Sigmoid colon (tissue), 6 donors: ENCODE measurements at regions not wholly inside any gene's neighbourhood (a gene's known extent, or its start where the extent isn't known, plus 50 kb on each side); places are given as distances from the start of the nearest gene placed in this dataset.

Source experiments
- DNase-seq: peaks from one replicate; pipeline ENCODE4 v3.0.0-alpha.2; 2019
- H3K27ac ChIP-seq, 4 donors: fragments of 200-600 bp; sonication (generic); one replicate each; pipeline ENCODE4 v1.5.1; 2016 to 2019; ENCODE audit warnings: mild to moderate bottlenecking in 1 of 4
- H3K27me3 ChIP-seq, 3 donors: fragments of 200-600 bp; sonication (generic); one replicate each; pipeline ENCODE4 v1.5.1; 2019; ENCODE audit warnings: mild to moderate bottlenecking in 1 of 3
- H3K36me3 ChIP-seq, 4 donors: fragments of 200-600 bp; sonication (generic); one replicate each; pipeline ENCODE4 v1.5.1; 2016 to 2019
- H3K4me1 ChIP-seq, 4 donors: fragments of 200-600 bp; sonication (generic); one replicate each; pipeline ENCODE4 v1.5.1; 2017 to 2019
- H3K4me3 ChIP-seq, 4 donors: fragments of 200-600 bp; sonication (generic); one replicate each; pipeline ENCODE4 v1.5.1; 2017 to 2019; ENCODE audit warnings: mild to moderate bottlenecking in 2 of 4, moderate library complexity in 1 of 4
- H3K9me3 ChIP-seq, 4 donors: fragments of 200-600 bp in 3 of 4; sonication (generic) in 3 of 4; one replicate each; pipeline versions ENCODE4 v1.5.1 to v1.6.1; 2013 to 2019
- EP300 ChIP-seq, 4 donors: sonication (generic); formaldehyde crosslinking; IDR thresholded peaks; one replicate each; pipeline ENCODE4 v1.6.1; 2017; ENCODE audit warnings: antibody characterized with exemption in 4 of 4
- POLR2A ChIP-seq, 2 donors: fragments of 450-650 bp; IDR thresholded peaks; one replicate each; pipeline ENCODE4 v1.6.1; 2016; ENCODE audit warnings: antibody characterized with exemption in 2 of 2, mild to moderate bottlenecking in 2 of 2, moderate library complexity in 2 of 2
- POLR2AphosphoS5 ChIP-seq, 4 donors: sonication (generic); formaldehyde crosslinking; IDR thresholded peaks; one replicate each; pipeline ENCODE4 v1.6.1; 2017; ENCODE audit warnings: antibody characterized with exemption in 4 of 4
- WGBS, 2 donors: extraction: QIAGEN DNeasy Blood & Tissue Kit; methylation state at CpG; one replicate each; pipeline ENCODE4 v1.1.7; 2013; 5-methylcytosine and 5-hydroxymethylcytosine counted together
- intact Hi-C: fragments of 100-400 bp; cut with DNase I; formaldehyde crosslinking; loops from one replicate; pipeline ENCODE4 v1.15.1; 2023
- TF ChIP-seq, protein P1 (sequence below), 4 experiments: fragments of 450-650 bp in 3 of 4; fragments of 200-600 bp in 1 of 4; IDR thresholded peaks; one replicate each; pipeline ENCODE4 v1.5.1; 2016 to 2019; ENCODE audit warnings: antibody characterized with exemption in 4 of 4, mild to moderate bottlenecking in 3 of 4, moderate library complexity in 2 of 4
- donor health status: healthy with polysubstance abuse.
- donor health status: healthy.

DNA sequence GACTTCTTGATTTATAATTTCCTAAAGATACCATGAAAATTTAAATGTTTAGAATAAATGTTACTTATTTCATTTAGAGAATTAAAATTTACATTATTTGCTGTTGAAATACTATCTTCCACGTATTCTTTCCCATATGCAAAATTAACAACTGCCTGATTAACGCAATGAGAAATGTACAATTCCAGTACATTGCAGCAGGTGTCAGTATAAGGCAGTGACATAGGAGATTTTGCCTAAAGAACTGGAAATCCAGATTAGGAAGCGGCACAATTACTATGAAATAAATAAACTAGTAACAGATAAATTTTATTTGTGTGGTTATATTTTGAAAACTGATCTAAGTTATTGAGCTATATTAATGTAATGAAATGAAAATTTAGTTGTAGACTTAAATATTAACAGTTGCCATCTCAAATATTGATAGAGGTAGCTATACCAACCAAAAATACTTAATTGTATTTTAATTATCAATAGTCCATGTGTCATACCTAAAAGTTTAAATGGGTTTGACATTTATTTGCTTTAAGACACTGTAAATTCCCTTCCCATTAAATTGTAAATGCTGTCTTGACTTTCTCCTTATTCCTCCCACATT lies 300.2 kb downstream of the UTRN start:
- no peak for TF ChIP-seq POLR2A (IDR thresholded peaks at IDR 0.05)
- TF ChIP-seq, protein P1, sequence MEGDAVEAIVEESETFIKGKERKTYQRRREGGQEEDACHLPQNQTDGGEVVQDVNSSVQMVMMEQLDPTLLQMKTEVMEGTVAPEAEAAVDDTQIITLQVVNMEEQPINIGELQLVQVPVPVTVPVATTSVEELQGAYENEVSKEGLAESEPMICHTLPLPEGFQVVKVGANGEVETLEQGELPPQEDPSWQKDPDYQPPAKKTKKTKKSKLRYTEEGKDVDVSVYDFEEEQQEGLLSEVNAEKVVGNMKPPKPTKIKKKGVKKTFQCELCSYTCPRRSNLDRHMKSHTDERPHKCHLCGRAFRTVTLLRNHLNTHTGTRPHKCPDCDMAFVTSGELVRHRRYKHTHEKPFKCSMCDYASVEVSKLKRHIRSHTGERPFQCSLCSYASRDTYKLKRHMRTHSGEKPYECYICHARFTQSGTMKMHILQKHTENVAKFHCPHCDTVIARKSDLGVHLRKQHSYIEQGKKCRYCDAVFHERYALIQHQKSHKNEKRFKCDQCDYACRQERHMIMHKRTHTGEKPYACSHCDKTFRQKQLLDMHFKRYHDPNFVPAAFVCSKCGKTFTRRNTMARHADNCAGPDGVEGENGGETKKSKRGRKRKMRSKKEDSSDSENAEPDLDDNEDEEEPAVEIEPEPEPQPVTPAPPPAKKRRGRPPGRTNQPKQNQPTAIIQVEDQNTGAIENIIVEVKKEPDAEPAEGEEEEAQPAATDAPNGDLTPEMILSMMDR (IDR thresholded peaks at IDR 0.05) = peak; percentile 21 to 64 (median 54)
- intact Hi-C loops = loop anchor here (2.0 to 5.0 kb wide), 3 partner anchors 347 to 629 kb away; no protein-coding TSS in a partner anchor
- no peaks in the 10 kb centered on the region for H3K9me3 ChIP-seq
- H3K4me3 ChIP-seq = no peak overlapping the region
- no peaks in the 10 kb centered on the region for H3K36me3 ChIP-seq
- no peaks in the 10 kb centered on the region for H3K27me3 ChIP-seq
- no peak overlapping the region for H3K27ac ChIP-seq
- WGBS, 2 donors = 11 to 40% methylated on average over 3 of the region's 3 CpGs
- no peak for DNase-seq
- H3K4me1 ChIP-seq = peaks cover 0 to 29% (median 13%) of the 10 kb centered on the region in 4 donors

GRCh38 chr6:144586986-144587385 lies 301.9 kb downstream of the UTRN start:
- peaks cover 0 to 26% (median 13%) of the 10 kb centered on the region in 4 donors for H3K4me1 ChIP-seq

DNA sequence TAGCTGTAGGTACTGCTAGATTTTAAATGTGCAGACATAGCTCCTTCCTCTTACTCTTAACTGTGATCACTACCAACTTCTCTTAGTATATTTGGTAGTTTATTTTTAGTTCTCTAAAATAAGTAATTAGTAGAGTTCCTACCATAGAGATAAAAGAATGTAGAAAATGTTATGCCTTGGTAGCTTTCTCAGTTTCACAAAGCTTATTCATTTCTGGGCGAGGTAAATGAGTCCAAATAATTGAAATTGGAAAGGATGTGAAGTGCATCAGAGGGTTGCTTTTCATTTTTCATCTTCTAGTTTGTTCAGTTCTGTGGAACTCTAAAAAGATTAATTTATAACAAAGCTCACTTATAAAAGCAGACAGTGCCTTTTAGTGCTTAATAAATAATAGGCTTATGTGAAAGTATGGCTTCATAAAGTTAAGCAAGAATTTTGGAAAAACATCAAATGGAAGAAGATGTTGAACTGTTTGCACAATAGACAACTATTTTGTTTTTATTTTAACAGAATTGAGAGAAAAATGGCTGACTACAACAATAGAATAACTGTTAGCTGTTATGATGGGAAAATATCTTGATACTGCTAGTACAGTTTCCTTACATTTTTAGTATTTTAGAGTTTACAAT lies 303.7 kb downstream of the UTRN start:
- no peak for DNase-seq
- TF ChIP-seq, protein P1 (IDR thresholded peaks at IDR 0.05) = no peak
- TF ChIP-seq EP300 (IDR thresholded peaks at IDR 0.05) (no peak), POLR2A (IDR thresholded peaks at IDR 0.05) (no peak), POLR2AphosphoS5 (IDR thresholded peaks at IDR 0.05) (no peak)
- Histone ChIP-seq H3K4me3 (no peak overlapping the region), H3K27me3 (no peaks in the 10 kb centered on the region), H3K27ac (no peak overlapping the region), H3K4me1 (peaks cover 0 to 8% (median 2%) of the 10 kb centered on the region in 4 donors), H3K36me3 (no peaks in the 10 kb centered on the region), H3K9me3 (no peaks in the 10 kb centered on the region)
- intact Hi-C loops = loop anchor here (5.0 kb wide), 2 partner anchors 343 to 438 kb away; no protein-coding TSS in a partner anchor
- 67 to 83% methylated on average over 1 of the region's 1 CpG for WGBS, 2 donors

More at GRCh38 chr6:144586986-144587385, 301.9 kb downstream of the UTRN start:
- 80 to 82% methylated on average over 3 of the region's 3 CpGs for WGBS, 2 donors
- intact Hi-C loops = loop anchor here (5.0 kb wide), 2 partner anchors 345 to 440 kb away; no protein-coding TSS in a partner anchor
- Histone ChIP-seq H3K9me3 (no peaks in the 10 kb centered on the region), H3K27me3 (no peaks in the 10 kb centered on the region), H3K27ac (no peak overlapping the region), H3K36me3 (no peaks in the 10 kb centered on the region), H3K4me3 (no peak overlapping the region)
- TF ChIP-seq POLR2AphosphoS5 (IDR thresholded peaks at IDR 0.05) (no peak), EP300 (IDR thresholded peaks at IDR 0.05) (no peak)
- no peak for DNase-seq

DNA sequence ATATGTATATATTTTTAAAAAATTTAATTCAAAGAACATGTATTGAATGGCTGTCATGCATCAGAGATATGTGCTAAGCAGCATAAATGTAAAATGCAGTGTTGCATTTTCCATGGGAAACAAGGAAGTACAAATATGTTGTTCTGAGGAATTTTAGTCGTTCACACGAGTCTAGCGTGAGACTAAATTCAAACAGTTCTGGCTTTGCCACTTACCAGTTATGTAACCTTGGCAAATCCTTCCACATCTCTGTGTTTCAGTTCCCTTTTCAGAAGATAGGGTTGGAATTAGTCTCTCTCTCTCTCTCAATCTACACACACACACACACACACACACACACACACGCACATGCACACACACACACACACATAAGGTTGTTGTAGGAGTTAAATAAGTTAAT lies 305.4 kb downstream of the UTRN start:
- intact Hi-C loops = no loop called here
- 68 to 81% methylated on average over 4 of the region's 4 CpGs for WGBS, 2 donors
- H3K27ac ChIP-seq = no peak overlapping the region

DNA sequence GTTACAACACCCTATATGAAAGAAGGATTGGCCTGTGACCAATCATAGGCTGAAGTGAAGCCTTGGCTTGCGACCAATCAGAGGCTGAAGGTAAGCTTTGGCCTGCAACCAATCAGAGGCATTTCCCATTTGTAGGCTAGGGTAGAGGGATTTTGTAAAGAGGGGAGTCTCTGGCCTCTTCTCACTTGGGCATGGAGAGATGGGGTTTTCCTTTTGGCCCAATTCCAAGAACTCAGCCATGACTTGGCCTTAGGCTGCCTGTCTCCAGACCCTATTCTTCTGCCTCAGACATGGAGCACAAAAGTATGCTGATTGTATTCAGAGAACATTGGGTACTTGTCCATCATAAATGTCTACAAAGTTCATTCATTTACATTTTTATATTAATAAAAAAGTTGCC lies 308.3 kb downstream of the UTRN start:
- Histone ChIP-seq H3K27ac (no peak overlapping the region), H3K4me3 (no peak overlapping the region), H3K4me1 (peaks cover 0 to 7% (median 2%) of the 10 kb centered on the region in 4 donors), H3K9me3 (no peaks in the 10 kb centered on the region), H3K36me3 (no peaks in the 10 kb centered on the region), H3K27me3 (no peaks in the 10 kb centered on the region)
- intact Hi-C loops = no loop called here
- DNase-seq = no peak
- TF ChIP-seq POLR2AphosphoS5 (IDR thresholded peaks at IDR 0.05) (no peak), EP300 (IDR thresholded peaks at IDR 0.05) (no peak), POLR2A (IDR thresholded peaks at IDR 0.05) (no peak)
- TF ChIP-seq, protein P1 (IDR thresholded peaks at IDR 0.05) = no peak
- WGBS, 2 donors = 97 to 100% methylated on average over 1 of the region's 1 CpG

More for the DNA sequence above, 305.4 kb downstream of the UTRN start:
- Histone ChIP-seq H3K9me3 (no peaks in the 10 kb centered on the region), H3K36me3 (no peaks in the 10 kb centered on the region), H3K27me3 (no peaks in the 10 kb centered on the region), H3K4me1 (peaks cover 0 to 8% (median 2%) of the 10 kb centered on the region in 4 donors), H3K4me3 (no peak overlapping the region)
- no peak for TF ChIP-seq POLR2A (IDR thresholded peaks at IDR 0.05)
- peak in 1 of 4 donors; percentile 11 for TF ChIP-seq POLR2AphosphoS5 (IDR thresholded peaks at IDR 0.05)
- DNase-seq = no peak
